ENCODE measurements at regions not wholly inside any gene's neighbourhood (a gene's known extent, or its start where the extent isn't known, plus 50 kb on each side); places are given as distances from the start of the nearest gene placed in this dataset.

DNA sequence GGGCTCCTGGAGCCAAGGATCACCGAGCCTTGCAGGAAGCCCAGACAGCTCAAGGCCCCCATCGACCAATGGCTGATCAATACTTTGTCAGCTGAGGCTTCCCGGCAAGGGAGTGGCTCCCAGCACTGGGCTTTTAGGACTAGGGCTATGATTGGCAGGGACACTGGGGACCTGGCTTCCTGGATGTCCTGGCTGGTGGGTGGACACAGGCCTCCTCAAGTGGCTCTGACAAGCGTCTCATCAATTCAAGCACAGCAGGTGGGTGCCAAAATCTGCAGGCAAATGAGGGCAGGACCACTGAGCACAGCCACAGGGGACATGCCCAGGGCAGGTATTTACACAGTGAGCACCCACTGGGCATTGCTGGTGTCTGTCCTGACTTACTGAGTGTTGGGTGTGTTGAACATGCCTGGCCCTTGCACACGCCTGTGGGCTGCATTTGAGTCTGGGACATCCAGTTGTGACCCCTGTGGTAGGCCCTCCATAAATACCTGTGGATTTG is 420.1 kb upstream of the SULF2 start:
- RAD21 ChIA-PET (ENCODE audit: unreplicated experiment) = no interaction called here
- WGBS (ENCODE audit: insufficient coverage, insufficient replicate concordance, low lambda C conversion rate, missing lambda C conversion rate) = 41% methylated on average over 5 of the region's 5 CpGs
- H3K4me1 ChIP-seq (ENCODE audit: control insufficient read depth, insufficient read depth, low read length) = no peaks in the 10 kb centered on the region
- CTCF ChIA-PET = no interaction called here
- SMC1A ChIA-PET (ENCODE audit: uncharacterized antibody, unreplicated experiment) = no interaction called here
- intact Hi-C loops (cut with micrococcal nuclease; ENCODE audit: unreplicated experiment) (no loop called here), in situ Hi-C loops (cut with MboI) (no loop called here)
- no TSS peak for BruUV-seq (replicated peaks)
- DNase-seq (ENCODE audit: low read depth, low spot score) (no peak), ATAC-seq (no peak), FAIRE-seq (no peak)
- H4K20me1 ChIP-seq (ENCODE audit: control insufficient read depth, insufficient read depth) = no peaks in the 10 kb centered on the region
- H3K79me2 ChIP-seq (ENCODE audit: control insufficient read depth, insufficient read depth, low read length) = no peaks in the 10 kb centered on the region
- no peaks in the 10 kb centered on the region for H3K36me3 ChIP-seq (ENCODE audit: control insufficient read depth in 2 of 2, insufficient read depth in 2 of 2, low read length in 1 of 2)
- no peak overlapping the region for H3K4me2 ChIP-seq (ENCODE audit: control insufficient read depth, insufficient read depth)
- no peak overlapping the region for H2AFZ ChIP-seq (ENCODE audit: control insufficient read depth, low read depth, low read length)
- H3K27me3 ChIP-seq (replicated peaks in 1 of 2; ENCODE audit: control insufficient read depth in 2 of 2, insufficient read depth in 2 of 2, low read length in 1 of 2) = peaks cover 0 to 2% of the 10 kb centered on the region in 2 experiments; a peak in 3 of 4 replicates
- TF ChIP-seq SPI1 (IDR thresholded peaks at IDR 0.05; ENCODE audit: borderline replicate concordance, insufficient read depth, low read depth, low read length) = no peak
- no peak for TF ChIP-seq MTA2 (IDR thresholded peaks at IDR 0.05; ENCODE audit: low read depth)
- TF ChIP-seq ESRRA (IDR thresholded peaks at IDR 0.05; ENCODE audit: low read length) = no peak
- TF ChIP-seq IRF4 (IDR thresholded peaks at IDR 0.05; ENCODE audit: low read depth, low read length) = no peak
- no peak for TF ChIP-seq BRCA1 (IDR thresholded peaks at IDR 0.05; ENCODE audit: low read depth, low read length)
- TF ChIP-seq TBL1XR1 (IDR thresholded peaks at IDR 0.05; ENCODE audit: low read depth, low read length) = no peak
- TF ChIP-seq CREM (IDR thresholded peaks at IDR 0.05; ENCODE audit: low read depth) = no peak
- TF ChIP-seq ELK1 (IDR thresholded peaks at IDR 0.05; ENCODE audit: low read depth, low read length) = no peak
- TF ChIP-seq ETV6 (conservative IDR thresholded peaks at IDR 0.05 in 1 of 2, IDR thresholded peaks at IDR 0.05 in 1 of 2; ENCODE audit: borderline replicate concordance in 1 of 2, low read depth in 1 of 2) = no peak
- TF ChIP-seq NR2F1 (conservative IDR thresholded peaks at IDR 0.05) = no peak
- TF ChIP-seq CBX3 (IDR thresholded peaks at IDR 0.05; ENCODE audit: borderline replicate concordance, low read depth) = no peak
- TF ChIP-seq STAT1 (conservative IDR thresholded peaks at IDR 0.05) = no peak
- no peak for TF ChIP-seq ZNF24 (IDR thresholded peaks at IDR 0.05)
- no peak for TF ChIP-seq SREBF1 (IDR thresholded peaks at IDR 0.05; ENCODE audit: low read length)
- TF ChIP-seq, protein P1, sequence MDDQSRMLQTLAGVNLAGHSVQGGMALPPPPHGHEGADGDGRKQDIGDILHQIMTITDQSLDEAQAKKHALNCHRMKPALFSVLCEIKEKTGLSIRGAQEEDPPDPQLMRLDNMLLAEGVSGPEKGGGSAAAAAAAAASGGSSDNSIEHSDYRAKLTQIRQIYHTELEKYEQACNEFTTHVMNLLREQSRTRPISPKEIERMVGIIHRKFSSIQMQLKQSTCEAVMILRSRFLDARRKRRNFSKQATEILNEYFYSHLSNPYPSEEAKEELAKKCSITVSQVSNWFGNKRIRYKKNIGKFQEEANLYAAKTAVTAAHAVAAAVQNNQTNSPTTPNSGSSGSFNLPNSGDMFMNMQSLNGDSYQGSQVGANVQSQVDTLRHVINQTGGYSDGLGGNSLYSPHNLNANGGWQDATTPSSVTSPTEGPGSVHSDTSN (IDR thresholded peaks at IDR 0.05; ENCODE audit: insufficient replicate concordance, low read depth, low read length) = no peak
- TF ChIP-seq SP1 (IDR thresholded peaks at IDR 0.05; ENCODE audit: low read depth, low read length) = no peak
- no peak for TF ChIP-seq MYB (IDR thresholded peaks at IDR 0.05; ENCODE audit: borderline replicate concordance, low read depth, low read length)
- TF ChIP-seq ZNF274 (IDR thresholded peaks at IDR 0.05; ENCODE audit: insufficient read depth, insufficient read length) = no peak
- POLR2A ChIA-PET = no interaction called here
- H3K27ac ChIP-seq (ENCODE audit: control insufficient read depth, insufficient read depth) = no peak overlapping the region
- H3K9me3 ChIP-seq (replicated peaks; ENCODE audit: control insufficient read depth, insufficient read depth, low read length) = no peaks in the 10 kb centered on the region
- no peak overlapping the region for H3K9ac ChIP-seq (ENCODE audit: control insufficient read depth, insufficient read depth, low read length)
- H3K4me3 ChIP-seq = no peak overlapping the region
